WERI-Rb-1 (cell line): ENCODE measurements at regions not wholly inside any gene's neighbourhood (a gene's known extent, or its start where the extent isn't known, plus 50 kb on each side); places are given as distances from the start of the nearest gene placed in this dataset.

Experiments used
- DNase-seq: peaks from one replicate; pipeline ENCODE4 v3.0.0-alpha.2; 2020
- H3K27ac ChIP-seq: fragments of 250-450 bp; sonication (Bioruptor Pico); 2 replicates; pipeline ENCODE4 v1.5.1; 2020; ENCODE audit warnings: mild to moderate bottlenecking, moderate library complexity
- H3K27me3 ChIP-seq: fragments of 250-450 bp; sonication (Bioruptor Pico); 2 replicates; pipeline ENCODE4 v1.5.1; 2021; ENCODE audit warnings: mild to moderate bottlenecking, low read depth, moderate library complexity; ENCODE audit not compliant: insufficient read depth, severe bottlenecking
- H3K36me3 ChIP-seq: fragments of 250-450 bp; sonication (Bioruptor Pico); 2 replicates; pipeline ENCODE4 v1.5.1; 2020; ENCODE audit warnings: mild to moderate bottlenecking, moderate library complexity
- H3K4me3 ChIP-seq: 2 replicates; pipeline ENCODE4 v1.5.1; 2011; ENCODE audit warnings: low read depth, mild to moderate bottlenecking, control low read depth, low read length
- H3K9me3 ChIP-seq: fragments of 250-450 bp; sonication (Bioruptor Pico); 2 replicates; pipeline ENCODE4 v1.5.1; 2021; ENCODE audit warnings: mild to moderate bottlenecking, moderate library complexity; ENCODE audit not compliant: severe bottlenecking
- TF ChIP-seq, protein P1 (sequence below): IDR thresholded peaks from 2 replicates; pipeline ENCODE4 v1.5.1; 2011; ENCODE audit warnings: low read depth, mild to moderate bottlenecking, control low read depth, inconsistent platforms, low read length

DNA sequence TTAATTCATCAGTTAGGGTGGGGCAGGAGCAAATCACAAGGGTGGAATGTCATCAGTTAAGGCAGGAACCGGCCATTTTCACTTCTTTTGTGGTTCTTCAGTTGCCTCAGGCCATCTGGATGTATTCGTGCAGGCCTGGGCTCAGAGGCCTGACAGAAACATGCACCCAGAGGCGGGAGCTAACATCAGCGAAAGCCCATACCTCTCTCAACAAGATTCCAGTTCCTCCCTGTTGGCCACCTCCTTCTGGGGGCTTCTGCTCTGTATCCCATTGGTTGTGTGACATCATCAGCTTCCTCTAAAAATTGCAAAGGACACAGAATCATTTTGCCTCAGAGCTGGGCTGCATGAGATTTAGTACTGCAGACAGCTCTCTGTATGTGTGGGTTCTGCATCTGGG, 134.3 kb downstream of the ZNF664 start:
- Histone ChIP-seq H3K36me3 (no peaks in the 10 kb centered on the region), H3K9me3 (peaks cover 4% of the 10 kb centered on the region), H3K4me3 (no peak overlapping the region), H3K27ac (no peak overlapping the region), H3K27me3 (no peaks in the 10 kb centered on the region)
- DNase-seq, result no peak
- TF ChIP-seq, protein P1, sequence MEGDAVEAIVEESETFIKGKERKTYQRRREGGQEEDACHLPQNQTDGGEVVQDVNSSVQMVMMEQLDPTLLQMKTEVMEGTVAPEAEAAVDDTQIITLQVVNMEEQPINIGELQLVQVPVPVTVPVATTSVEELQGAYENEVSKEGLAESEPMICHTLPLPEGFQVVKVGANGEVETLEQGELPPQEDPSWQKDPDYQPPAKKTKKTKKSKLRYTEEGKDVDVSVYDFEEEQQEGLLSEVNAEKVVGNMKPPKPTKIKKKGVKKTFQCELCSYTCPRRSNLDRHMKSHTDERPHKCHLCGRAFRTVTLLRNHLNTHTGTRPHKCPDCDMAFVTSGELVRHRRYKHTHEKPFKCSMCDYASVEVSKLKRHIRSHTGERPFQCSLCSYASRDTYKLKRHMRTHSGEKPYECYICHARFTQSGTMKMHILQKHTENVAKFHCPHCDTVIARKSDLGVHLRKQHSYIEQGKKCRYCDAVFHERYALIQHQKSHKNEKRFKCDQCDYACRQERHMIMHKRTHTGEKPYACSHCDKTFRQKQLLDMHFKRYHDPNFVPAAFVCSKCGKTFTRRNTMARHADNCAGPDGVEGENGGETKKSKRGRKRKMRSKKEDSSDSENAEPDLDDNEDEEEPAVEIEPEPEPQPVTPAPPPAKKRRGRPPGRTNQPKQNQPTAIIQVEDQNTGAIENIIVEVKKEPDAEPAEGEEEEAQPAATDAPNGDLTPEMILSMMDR, result no peak

DNA sequence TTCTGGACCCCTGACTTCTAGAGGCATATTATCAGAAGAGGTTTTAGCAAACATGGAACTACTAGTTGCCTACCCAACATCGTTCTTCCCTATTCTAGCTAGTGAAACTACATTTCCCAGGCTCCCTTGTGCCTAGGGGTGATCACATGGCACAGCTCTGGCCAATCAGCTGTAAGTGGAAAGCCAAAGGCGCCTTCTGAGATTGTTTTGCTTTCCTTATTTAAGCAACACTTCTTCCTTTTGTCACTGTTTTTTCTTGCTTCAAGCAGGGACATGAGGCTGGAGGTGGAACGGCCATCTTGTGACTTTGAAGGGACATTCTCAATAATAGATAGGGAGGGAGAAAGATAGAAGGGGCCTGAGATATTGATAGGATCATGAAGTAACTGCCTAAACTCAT, 136.7 kb downstream of the ZNF664 start:
- H3K27me3 ChIP-seq, result no peaks in the 10 kb centered on the region
- no peak overlapping the region for H3K27ac ChIP-seq
- TF ChIP-seq, protein P1, result no peak
- H3K4me3 ChIP-seq, result no peak overlapping the region
- DNase-seq, result no peak
- H3K9me3 ChIP-seq, result peaks cover 4% of the 10 kb centered on the region
- H3K36me3 ChIP-seq, result no peaks in the 10 kb centered on the region

DNA sequence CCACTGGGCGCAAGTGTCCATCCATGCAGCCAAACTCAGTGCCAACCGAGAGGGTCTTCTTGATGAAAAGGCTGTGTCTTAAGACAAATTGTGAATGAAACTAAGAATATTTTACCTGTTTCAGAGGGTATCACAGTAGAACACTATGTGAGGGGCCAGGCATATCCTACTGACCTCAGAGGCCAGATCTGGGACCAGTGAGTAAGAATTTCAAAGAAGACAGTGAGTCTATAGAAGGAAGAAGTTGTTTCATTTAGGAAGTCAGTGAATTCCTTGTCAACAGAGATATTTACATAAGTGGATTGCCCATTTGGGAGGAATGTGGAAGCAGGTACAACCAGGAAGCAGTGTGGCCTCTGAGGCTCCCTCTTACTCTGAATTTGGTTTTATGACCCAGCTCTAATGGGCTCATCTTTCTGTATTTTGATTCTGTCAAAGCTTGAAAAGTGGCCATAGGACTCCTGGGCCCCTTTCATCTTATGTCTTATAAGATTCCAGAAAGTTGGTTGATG, 137.4 kb downstream of the ZNF664 start:
- TF ChIP-seq, protein P1, result no peak
- Histone ChIP-seq H3K4me3 (no peak overlapping the region), H3K27ac (no peak overlapping the region), H3K36me3 (no peaks in the 10 kb centered on the region), H3K9me3 (peaks cover 4% of the 10 kb centered on the region), H3K27me3 (no peaks in the 10 kb centered on the region)
- no peak for DNase-seq

DNA sequence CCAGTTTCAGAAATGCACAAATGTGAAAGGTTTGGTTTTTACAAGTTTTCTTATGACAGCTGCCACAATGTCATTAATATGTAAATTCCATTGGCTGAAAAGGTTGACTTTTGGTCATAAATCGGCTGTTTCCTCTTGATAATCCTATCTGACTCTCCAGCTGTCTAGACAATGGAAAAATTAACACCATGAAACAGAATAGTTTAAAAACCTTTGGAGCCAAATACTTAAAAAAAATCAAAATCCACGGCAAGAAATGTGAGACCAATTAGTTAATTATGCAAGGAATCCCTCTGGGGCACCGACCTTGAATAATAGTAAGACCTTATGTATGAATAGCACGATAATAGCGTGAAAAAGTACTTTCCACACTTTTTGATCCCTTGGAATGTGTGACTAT, 138.0 kb downstream of the ZNF664 start:
- no peak for DNase-seq
- H3K9me3 ChIP-seq, result peaks cover 4% of the 10 kb centered on the region
- no peak overlapping the region for H3K27ac ChIP-seq
- no peaks in the 10 kb centered on the region for H3K36me3 ChIP-seq
- no peaks in the 10 kb centered on the region for H3K27me3 ChIP-seq
- TF ChIP-seq, protein P1, result no peak
- H3K4me3 ChIP-seq, result no peak overlapping the region

DNA sequence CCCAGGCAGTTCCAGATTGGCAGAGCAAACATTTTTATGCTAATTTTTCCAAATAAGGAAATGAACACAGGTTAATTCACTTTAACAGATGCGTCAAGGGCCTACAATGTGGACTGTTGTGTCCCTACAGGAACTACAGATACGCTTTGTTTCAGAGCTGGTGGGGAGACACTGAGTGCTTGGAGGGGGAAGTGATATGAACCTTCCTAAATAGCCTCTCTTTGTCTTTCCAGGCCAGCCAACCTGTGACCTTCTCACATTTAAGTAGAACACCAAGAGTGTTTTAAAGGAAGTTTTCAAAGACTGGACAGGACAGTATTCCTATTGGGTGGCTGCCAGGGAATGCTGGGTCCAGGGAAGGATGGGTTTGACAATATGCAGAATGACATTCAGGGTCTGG, 141.3 kb downstream of the ZNF664 start:
- no peaks in the 10 kb centered on the region for H3K27me3 ChIP-seq
- H3K36me3 ChIP-seq, result no peaks in the 10 kb centered on the region
- TF ChIP-seq, protein P1, result no peak
- H3K9me3 ChIP-seq, result no peaks in the 10 kb centered on the region
- H3K4me3 ChIP-seq, result no peak overlapping the region
- DNase-seq, result no peak
- no peak overlapping the region for H3K27ac ChIP-seq

DNA sequence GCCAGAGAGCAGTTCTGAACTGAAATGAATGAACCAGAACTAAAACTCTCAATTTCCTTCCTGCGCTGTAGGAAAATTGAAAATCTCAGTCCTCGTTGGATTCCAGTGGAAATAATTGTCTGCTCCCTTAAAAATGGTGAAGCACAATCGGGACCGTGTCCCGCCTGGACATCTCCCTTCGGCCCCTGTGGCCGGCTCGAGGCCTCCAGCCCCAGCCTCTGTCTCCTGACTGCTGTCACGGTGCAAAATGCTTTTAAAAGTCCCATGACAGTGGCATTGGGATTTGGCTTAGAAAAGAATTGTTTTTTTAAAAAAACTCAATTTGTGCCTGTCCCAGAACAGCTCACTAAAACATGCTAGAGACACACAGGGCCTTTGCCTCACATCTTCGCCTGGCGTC, 142.5 kb downstream of the ZNF664 start:
- H3K27ac ChIP-seq, result no peak overlapping the region
- H3K4me3 ChIP-seq, result no peak overlapping the region
- H3K36me3 ChIP-seq, result no peaks in the 10 kb centered on the region
- no peak for DNase-seq
- no peaks in the 10 kb centered on the region for H3K9me3 ChIP-seq
- TF ChIP-seq, protein P1, result no peak
- H3K27me3 ChIP-seq, result no peaks in the 10 kb centered on the region
